ENCODE measurements at regions not wholly inside any gene's neighbourhood (a gene's known extent, or its start where the extent isn't known, plus 50 kb on each side); places are given as distances from the start of the nearest gene placed in this dataset.

- no peak for TF ChIP-seq CTCF (IDR thresholded peaks at IDR 0.05; ENCODE audit: low read depth, low read length)
- TF ChIP-seq EZH2phosphoT487 (IDR thresholded peaks at IDR 0.05; ENCODE audit: low read depth): no peak
Measured at GRCh38 chr11:71342116-71342515, 89.7 kb upstream of the SHANK2 start.

Data from OCI-LY3 (cell line).